Mesothelial cell of epicardium (in vitro differentiated cells): ENCODE measurements at regions not wholly inside any gene's neighbourhood (a gene's known extent, or its start where the extent isn't known, plus 50 kb on each side); places are given as distances from the start of the nearest gene placed in this dataset.

ENCODE experiments used
- DNase-seq, 2 experiments: peaks; one replicate each; pipeline ENCODE4 v3.0.0; 2021; ENCODE audit warnings: low spot score in 2 of 2; ENCODE audit not compliant: unreplicated experiment in 2 of 2
- H3K27ac Mint-ChIP-seq: 2 replicates; pipeline ENCODE4 v1.8.0; 2021; ENCODE audit warnings: mixed read lengths
- H3K27me3 Mint-ChIP-seq: 2 replicates; pipeline ENCODE4 v1.8.0; 2021; ENCODE audit warnings: low read depth, mixed read lengths
- H3K36me3 Mint-ChIP-seq: 2 replicates; pipeline ENCODE4 v1.8.0; 2021; ENCODE audit warnings: mixed read lengths
- H3K4me1 Mint-ChIP-seq: 2 replicates; pipeline ENCODE4 v1.8.0; 2021; ENCODE audit warnings: mixed read lengths
- H3K4me3 Mint-ChIP-seq: 2 replicates; pipeline ENCODE4 v1.8.0; 2021; ENCODE audit warnings: mild to moderate bottlenecking, moderate library complexity, mixed read lengths
- H3K9me3 Mint-ChIP-seq: 2 replicates; pipeline ENCODE4 v1.8.0; 2021; ENCODE audit warnings: mixed read lengths
- TF ChIP-seq, protein P1 (sequence below): fragments of 200-600 bp; sonication (generic); IDR thresholded peaks from one replicate; pipeline ENCODE4 v1.5.0; 2021; ENCODE audit warnings: antibody characterized with exemption; ENCODE audit not compliant: unreplicated experiment

DNA sequence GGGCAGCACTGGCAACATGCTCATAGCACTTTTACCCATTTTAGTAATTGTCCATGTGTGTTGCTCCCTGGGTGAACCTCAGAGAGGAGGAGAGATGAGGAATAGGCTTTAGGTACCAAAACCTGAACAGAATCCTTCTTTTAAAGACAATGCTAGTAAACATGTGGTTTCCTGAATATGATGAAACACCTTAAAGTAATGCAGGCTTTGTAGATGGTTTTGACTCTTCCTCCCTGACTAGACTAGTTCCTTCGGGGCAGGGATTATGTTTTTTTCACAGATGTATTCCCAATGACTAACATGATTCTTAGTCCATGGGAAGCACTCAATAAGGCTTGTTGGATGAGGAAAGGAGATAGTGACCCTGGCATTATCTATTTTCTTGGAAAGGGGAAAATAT is 367.6 kb upstream of the JAG1 start:
- Mint-ChIP-seq H3K27ac (no peak overlapping the region), H3K9me3 (peaks cover 11% of the 10 kb centered on the region), H3K4me1 (peaks cover 8% of the 10 kb centered on the region), H3K27me3 (peaks cover 1% of the 10 kb centered on the region), H3K36me3 (no peaks in the 10 kb centered on the region), H3K4me3 (no peak overlapping the region)
- DNase-seq: no peak
- TF ChIP-seq, protein P1, sequence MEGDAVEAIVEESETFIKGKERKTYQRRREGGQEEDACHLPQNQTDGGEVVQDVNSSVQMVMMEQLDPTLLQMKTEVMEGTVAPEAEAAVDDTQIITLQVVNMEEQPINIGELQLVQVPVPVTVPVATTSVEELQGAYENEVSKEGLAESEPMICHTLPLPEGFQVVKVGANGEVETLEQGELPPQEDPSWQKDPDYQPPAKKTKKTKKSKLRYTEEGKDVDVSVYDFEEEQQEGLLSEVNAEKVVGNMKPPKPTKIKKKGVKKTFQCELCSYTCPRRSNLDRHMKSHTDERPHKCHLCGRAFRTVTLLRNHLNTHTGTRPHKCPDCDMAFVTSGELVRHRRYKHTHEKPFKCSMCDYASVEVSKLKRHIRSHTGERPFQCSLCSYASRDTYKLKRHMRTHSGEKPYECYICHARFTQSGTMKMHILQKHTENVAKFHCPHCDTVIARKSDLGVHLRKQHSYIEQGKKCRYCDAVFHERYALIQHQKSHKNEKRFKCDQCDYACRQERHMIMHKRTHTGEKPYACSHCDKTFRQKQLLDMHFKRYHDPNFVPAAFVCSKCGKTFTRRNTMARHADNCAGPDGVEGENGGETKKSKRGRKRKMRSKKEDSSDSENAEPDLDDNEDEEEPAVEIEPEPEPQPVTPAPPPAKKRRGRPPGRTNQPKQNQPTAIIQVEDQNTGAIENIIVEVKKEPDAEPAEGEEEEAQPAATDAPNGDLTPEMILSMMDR: no peak

DNA sequence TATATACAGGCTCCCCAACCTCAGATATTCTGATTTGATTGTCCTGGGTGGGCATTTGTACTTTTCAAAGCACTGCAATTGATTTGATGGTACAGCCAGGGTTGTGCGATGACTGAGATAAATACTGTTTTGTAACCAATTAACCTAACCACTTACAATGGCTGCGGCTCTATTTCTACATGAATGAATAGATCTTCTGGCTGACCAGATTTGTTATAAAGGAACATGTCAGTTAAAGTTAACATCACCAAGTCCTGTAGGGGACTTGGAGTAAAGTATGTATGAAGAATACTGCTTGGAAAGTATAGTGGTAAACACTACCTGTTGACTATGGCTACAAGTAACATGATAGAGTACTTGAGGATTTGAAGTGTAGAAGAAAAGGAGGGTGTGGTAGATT is 369.2 kb upstream of the JAG1 start:
- Mint-ChIP-seq H3K36me3 (no peaks in the 10 kb centered on the region), H3K9me3 (peaks cover 11% of the 10 kb centered on the region), H3K4me3 (no peak overlapping the region), H3K4me1 (peaks cover 12% of the 10 kb centered on the region), H3K27me3 (no peaks in the 10 kb centered on the region), H3K27ac (no peak overlapping the region)
- DNase-seq: no peak
- TF ChIP-seq, protein P1: no peak

DNA sequence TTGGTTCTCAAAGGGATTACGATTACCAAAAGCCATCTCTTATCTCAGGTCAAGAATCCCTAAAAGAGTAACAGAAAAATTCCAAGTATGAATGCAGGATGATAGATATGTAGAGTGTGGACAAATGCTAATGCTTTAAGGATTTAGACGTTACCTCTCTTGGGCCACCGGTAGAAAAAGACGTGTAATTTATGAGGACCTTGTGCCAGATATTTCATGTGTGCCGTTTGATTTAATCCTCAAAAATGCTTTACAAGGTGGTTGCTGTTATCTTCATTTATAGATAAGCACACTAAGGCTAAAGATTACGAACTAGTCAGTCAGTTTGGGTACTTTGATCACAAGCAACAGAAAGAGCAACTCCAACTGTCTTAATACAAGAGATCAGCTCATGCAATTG is 370.8 kb upstream of the JAG1 start:
- TF ChIP-seq, protein P1: no peak
- Mint-ChIP-seq H3K27ac (no peak overlapping the region), H3K4me3 (no peak overlapping the region), H3K9me3 (peaks cover 11% of the 10 kb centered on the region), H3K36me3 (no peaks in the 10 kb centered on the region), H3K27me3 (no peaks in the 10 kb centered on the region), H3K4me1 (peaks cover 13% of the 10 kb centered on the region)
- no peak for DNase-seq

DNA sequence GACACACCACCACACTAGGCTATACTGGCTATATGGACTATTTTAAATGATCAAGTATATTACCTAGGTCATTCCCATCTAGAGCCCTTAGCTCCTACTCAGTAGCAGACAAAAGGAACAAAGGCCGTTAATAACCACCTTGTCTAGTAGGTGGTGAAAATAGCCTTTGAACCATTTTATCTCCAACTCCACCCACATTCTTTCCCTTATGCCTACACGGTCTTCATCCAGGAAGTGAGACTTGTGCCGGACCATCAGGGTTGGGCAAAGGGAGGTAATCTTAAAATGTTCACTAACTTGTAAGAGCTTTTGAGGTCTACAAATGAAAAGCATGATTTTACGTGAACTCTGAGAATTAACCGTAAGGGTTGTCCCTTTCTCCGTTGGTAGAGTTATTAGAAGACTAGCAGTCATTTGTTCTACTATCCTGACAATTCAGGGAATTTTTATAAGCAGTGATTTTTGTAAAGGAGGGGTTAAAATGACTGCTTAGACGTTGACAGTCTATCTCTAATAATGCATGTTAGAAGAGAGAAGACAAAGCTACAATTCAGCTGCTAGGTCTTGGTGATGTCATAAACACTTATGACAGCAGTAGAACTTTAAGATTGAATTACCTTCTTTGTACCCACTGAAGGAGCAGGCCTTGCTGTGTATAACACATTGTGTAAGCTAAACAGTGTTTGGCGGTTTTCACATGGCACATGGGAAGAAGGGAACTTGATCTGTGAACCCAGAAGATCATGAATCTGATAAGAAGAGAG is 371.8 kb upstream of the JAG1 start:
- TF ChIP-seq, protein P1: no peak
- Mint-ChIP-seq H3K27me3 (no peaks in the 10 kb centered on the region), H3K9me3 (peaks cover 11% of the 10 kb centered on the region), H3K4me3 (no peak overlapping the region), H3K4me1 (peaks cover 13% of the 10 kb centered on the region), H3K36me3 (no peaks in the 10 kb centered on the region), H3K27ac (no peak overlapping the region)
- DNase-seq: no peak

DNA sequence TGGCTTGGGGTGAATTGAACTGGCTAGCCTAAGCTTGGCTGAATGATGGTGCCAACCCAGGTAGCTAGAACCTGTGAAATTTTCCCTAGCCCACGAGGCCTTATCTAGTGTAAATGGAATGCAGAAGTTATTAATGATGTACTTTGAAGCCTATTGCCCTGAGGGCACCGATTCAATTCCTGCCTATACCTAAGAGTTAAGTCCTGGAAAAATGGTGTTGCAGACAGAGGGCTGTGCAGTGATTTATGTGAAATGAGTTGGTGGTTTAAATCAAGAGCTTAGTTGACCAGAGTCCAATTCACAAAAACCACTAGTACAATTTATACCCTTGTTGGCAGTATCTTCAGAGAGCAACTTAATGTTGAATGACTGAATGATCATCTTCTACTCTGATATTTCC is 373.8 kb upstream of the JAG1 start:
- Mint-ChIP-seq H3K36me3 (no peaks in the 10 kb centered on the region), H3K27me3 (no peaks in the 10 kb centered on the region), H3K4me3 (no peak overlapping the region), H3K9me3 (peaks cover 11% of the 10 kb centered on the region), H3K27ac (no peak overlapping the region), H3K4me1 (peaks cover 13% of the 10 kb centered on the region)
- TF ChIP-seq, protein P1: no peak
- DNase-seq: no peak
